K562 (cell line): ENCODE measurements at regions not wholly inside any gene's neighbourhood (a gene's known extent, or its start where the extent isn't known, plus 50 kb on each side); places are given as distances from the start of the nearest gene placed in this dataset.

Experiments used
- ATAC-seq: fragments of 200-7000 bp; cut with Tn5 transposase; 3 replicates; pipeline ENCODE4 v1.9.1; 2020; ENCODE audit warnings: moderate library complexity
- BruUV-seq: library from RNA; stranded (reverse); fragments of 400-500 nt; replicated peaks from 2 replicates; lab custom pipeline; 2021; lab: Mats Ljungman, UMichigan
- CTCF ChIA-PET: fragments of 300-600 bp; formaldehyde crosslinking; extraction: SDS; loops from one replicate; lab custom pipeline; 2021; ENCODE audit warnings: low intra/inter-chr PET ratio; lab: Yijun Ruan, JAX
- POLR2A ChIA-PET: fragments of 300-600, 350-650 bp; sonication (Branson Sonifier 250); formaldehyde crosslinking; extraction: SDS; loops from one replicate; lab custom pipeline; 2021; ENCODE audit warnings: antibody characterized with exemption, inconsistent platforms; lab: Yijun Ruan, JAX
- DNase-seq, 4 experiments: peaks; one replicate each; pipeline versions ENCODE4 v3.0.0 to v3.0.0-alpha.2; 2011 to 2018; ENCODE audit warnings: low spot score in 3 of 4, mixed read lengths in 3 of 4; ENCODE audit errors: extremely low read depth in 1 of 4
- FAIRE-seq: peaks from 2 replicates; lab custom pipeline; 2011; peaks lifted over from hg19 to GRCh38; lab: Jason Lieb, UNC
- H2AFZ ChIP-seq: 2 replicates; pipeline ENCODE4 v1.6.0; 2011; ENCODE audit warnings: low read depth, low read length, control low read depth, inconsistent platforms
- H3K27ac ChIP-seq: fragments of 200-600 bp; 3 replicates; pipeline ENCODE4 v1.8.0; 2011; ENCODE audit warnings: low read depth, mild to moderate bottlenecking, control low read depth, inconsistent platforms, low read length, moderate library complexity, mixed read lengths; ENCODE audit errors: extremely low read depth
- H3K27me3 ChIP-seq, 2 experiments: fragments of 300-600 bp in 1 of 2; 2 replicates in 1 of 2; 3 replicates in 1 of 2; pipeline versions ENCODE4 v1.6.0 to v1.8.0; 2011; ENCODE audit warnings: inconsistent platforms in 2 of 2, low read length in 2 of 2, mild to moderate bottlenecking in 1 of 2, mixed read lengths in 1 of 2, moderate library complexity in 1 of 2; ENCODE audit not compliant: control insufficient read depth in 2 of 2, insufficient read depth in 2 of 2
- H3K36me3 ChIP-seq: fragments of 300-600 bp; 3 replicates; pipeline ENCODE4 v1.8.0; 2011; ENCODE audit warnings: mild to moderate bottlenecking, low read length, inconsistent platforms; ENCODE audit not compliant: control insufficient read depth, insufficient read depth
- H3K4me1 ChIP-seq, 2 experiments: fragments of 200-600 bp in 1 of 2; replicated peaks in 1 of 2; 2 replicates in 1 of 2; 3 replicates in 1 of 2; pipeline versions ENCODE4 v1.5.1 to v1.8.0; 2011; ENCODE audit warnings: inconsistent platforms in 2 of 2, low read length in 2 of 2, mild to moderate bottlenecking in 1 of 2, mixed read lengths in 1 of 2, moderate library complexity in 1 of 2; ENCODE audit not compliant: control insufficient read depth in 2 of 2, insufficient read depth in 2 of 2
- H3K4me2 ChIP-seq: 2 replicates; pipeline ENCODE4 v1.6.1; 2011; ENCODE audit warnings: low read length, control low read depth, inconsistent platforms, mixed read lengths; ENCODE audit not compliant: insufficient read depth
- H3K4me3 ChIP-seq: fragments of 200-600 bp; sonication (generic), shearing (Covaris generic); 2 replicates; pipeline ENCODE4 v1.5.1; 2016; ENCODE audit warnings: control low read depth, inconsistent platforms
- H3K79me2 ChIP-seq: fragments of 200-600 bp; 3 replicates; pipeline ENCODE4 v1.8.0; 2011; ENCODE audit warnings: low read length, inconsistent platforms; ENCODE audit not compliant: control insufficient read depth, insufficient read depth
- H3K9ac ChIP-seq, 2 experiments: 2 replicates each; pipeline versions ENCODE4 v1.6.0 to v1.6.1; 2011; ENCODE audit warnings: low read depth in 2 of 2, low read length in 2 of 2, control low read depth in 1 of 2, inconsistent platforms in 1 of 2, mild to moderate bottlenecking in 1 of 2, mixed read lengths in 1 of 2; ENCODE audit not compliant: insufficient read depth in 1 of 2
- H3K9me1 ChIP-seq: one replicate; pipeline ENCODE4 v1.6.0; 2011; ENCODE audit warnings: inconsistent platforms, mild to moderate bottlenecking, low read length, moderate library complexity; ENCODE audit not compliant: control insufficient read depth, insufficient read depth
- H3K9me3 ChIP-seq: replicated peaks from 2 replicates; pipeline ENCODE4 v1.5.1; 2011; ENCODE audit warnings: low read depth, low read length, inconsistent platforms; ENCODE audit not compliant: control insufficient read depth, insufficient read depth
- H4K20me1 ChIP-seq: replicated peaks from 2 replicates; pipeline ENCODE4 v1.6.1; 2011; ENCODE audit warnings: low read length, inconsistent platforms, mixed read lengths; ENCODE audit not compliant: control insufficient read depth, insufficient read depth
- CAMTA2 ChIP-seq: fragments of 250-450 bp; sonication (Bioruptor Pico); conservative IDR thresholded peaks from 2 replicates; pipeline ENCODE4 v1.5.1; 2022
- FOSL1 ChIP-seq: fragments of 200-800 bp; sonication (Bioruptor generic); conservative IDR thresholded peaks from 2 replicates; pipeline ENCODE4 v1.6.1; 2016; ENCODE audit warnings: missing genetic modification characterization, missing compliant biosample characterization
- HSF4 ChIP-seq: fragments of 250-450 bp; sonication (Bioruptor Pico); IDR thresholded peaks from 2 replicates; pipeline ENCODE4 v2.1.2; 2022; ENCODE audit warnings: mild to moderate bottlenecking, moderate library complexity, borderline replicate concordance
- PCBP1 ChIP-seq: fragments of 200-400 bp; formaldehyde crosslinking; IDR thresholded peaks from 2 replicates; pipeline ENCODE4 v1.6.1; 2018; ENCODE audit warnings: mild to moderate bottlenecking, low read depth, low read length; ENCODE audit not compliant: poor library complexity, severe bottlenecking
- PML ChIP-seq: IDR thresholded peaks from 2 replicates; pipeline ENCODE4 v1.6.1; 2012; ENCODE audit warnings: low read length, inconsistent platforms
- RBFOX2 ChIP-seq: fragments of 200-400 bp; formaldehyde crosslinking; IDR thresholded peaks from 2 replicates; pipeline ENCODE4 v1.6.1; 2017; ENCODE audit warnings: low read depth, mild to moderate bottlenecking, low read length, moderate library complexity
- SMAD2 ChIP-seq: fragments of 150-350 bp; IDR thresholded peaks from 2 replicates; pipeline ENCODE4 v1.6.1; 2014; ENCODE audit warnings: low read depth, mild to moderate bottlenecking, low read length
- YY1 ChIP-seq, 3 experiments: IDR thresholded peaks; 2 replicates each; pipeline ENCODE4 v1.6.1; 2011; ENCODE audit warnings: low read length in 2 of 3, mild to moderate bottlenecking in 2 of 3, moderate library complexity in 2 of 3, borderline replicate concordance in 1 of 3, control low read depth in 1 of 3, low read depth in 1 of 3; ENCODE audit not compliant: insufficient read depth in 3 of 3, insufficient replicate concordance in 2 of 3, control insufficient read depth in 1 of 3, insufficient read length in 1 of 3; ENCODE audit errors: extremely low read depth in 1 of 3
- ZFPM2 ChIP-seq: fragments of 250-450 bp; sonication (Bioruptor Pico); IDR thresholded peaks from 2 replicates; pipeline ENCODE4 v1.5.1; 2022; ENCODE audit warnings: mild to moderate bottlenecking
- ZNF785 ChIP-seq: fragments of 250-450 bp; sonication (Bioruptor Pico); IDR thresholded peaks from 2 replicates; pipeline ENCODE4 v1.4.0; 2020; ENCODE audit warnings: mild to moderate bottlenecking
- ZSCAN29 ChIP-seq: fragments of 450-650 bp; IDR thresholded peaks from 2 replicates; pipeline ENCODE4 v1.6.1; 2017
- in situ Hi-C: fragments of 300-500 bp; cut with MboI; formaldehyde crosslinking; loops from 4 replicates; pipeline ENCODE4 v1.15.0; 2018; ENCODE audit warnings: inconsistent platforms, mixed read lengths
- intact Hi-C: fragments of 100-400 bp; cut with micrococcal nuclease; formaldehyde crosslinking; loops from 2 replicates; pipeline ENCODE4 v1.14.2; 2022
- TF ChIP-seq, protein P1 (sequence below): IDR thresholded peaks from 3 replicates; pipeline ENCODE4 v1.6.1; 2011; ENCODE audit warnings: borderline replicate concordance, mild to moderate bottlenecking, moderate library complexity; ENCODE audit not compliant: insufficient read length; ENCODE audit errors: extremely low read depth
- TF ChIP-seq, protein P2 (sequence below): fragments of 450-650 bp; IDR thresholded peaks from 2 replicates; pipeline ENCODE4 v1.6.1; 2017; ENCODE audit warnings: mild to moderate bottlenecking, moderate library complexity
- TF ChIP-seq, protein P3 (sequence below): fragments of 250-450 bp; sonication (Bioruptor Pico); IDR thresholded peaks from 2 replicates; pipeline ENCODE4 v1.4.0; 2020; ENCODE audit warnings: mild to moderate bottlenecking

DNA sequence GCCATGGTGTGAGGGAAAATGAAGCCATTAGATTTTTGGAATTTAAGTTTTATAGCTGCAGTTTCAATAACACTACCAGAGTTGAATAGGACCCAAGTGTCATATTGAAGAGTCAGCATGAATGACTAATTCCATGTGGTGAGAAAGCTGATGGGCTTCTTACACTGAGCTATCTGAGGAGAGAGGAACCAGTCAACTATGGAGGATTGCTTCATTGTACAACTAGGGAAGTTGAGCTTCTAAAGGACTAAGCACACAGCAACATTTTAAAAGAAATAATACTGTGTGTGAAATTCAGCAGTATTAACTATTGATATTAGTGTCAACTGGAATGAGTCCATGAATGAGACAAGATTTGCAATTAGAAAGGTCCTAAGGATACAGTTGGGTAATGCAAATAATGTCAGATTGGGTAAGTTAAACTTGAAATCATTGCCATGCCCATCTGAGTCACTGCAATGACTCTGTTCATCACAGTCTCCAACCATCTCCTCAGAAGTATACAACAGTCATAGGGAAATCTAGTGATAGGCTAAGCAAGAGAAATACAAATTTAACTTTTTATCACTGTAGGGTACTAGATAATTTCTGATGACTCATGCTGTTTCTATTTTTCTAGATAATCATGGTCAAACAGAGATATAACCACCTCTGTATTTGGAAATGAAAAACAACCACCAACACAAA lies 394.2 kb downstream of the FSCB start:
- Histone ChIP-seq H3K79me2 (no peaks in the 10 kb centered on the region), H3K9me1 (no peaks in the 10 kb centered on the region), H3K9ac (no peak overlapping the region), H3K27ac (no peak overlapping the region), H3K4me3 (no peak overlapping the region), H3K27me3 (no peaks in the 10 kb centered on the region), H3K4me1 (no peaks in the 10 kb centered on the region), H4K20me1 (no peaks in the 10 kb centered on the region), H3K4me2 (no peak overlapping the region), H2AFZ (no peak overlapping the region), H3K36me3 (no peaks in the 10 kb centered on the region), H3K9me3 (no peaks in the 10 kb centered on the region)
- BruUV-seq, result no TSS peak
- no peak for ATAC-seq
- in situ Hi-C loops (no loop called here), intact Hi-C loops (no loop called here)
- FAIRE-seq, result no peak
- DNase-seq, result no peak
- CTCF ChIA-PET, result interaction anchor here (0.6 kb wide), 1 partner anchor 804 kb away, joined by 3 read pairs; no protein-coding TSS in a partner anchor
- POLR2A ChIA-PET, result no interaction called here
- TF ChIP-seq PCBP1 (no peak), YY1 (IDR thresholded peaks at IDR 0.05; ENCODE audit: borderline replicate concordance in 1 of 3, control insufficient read depth in 1 of 3, extremely low read depth in 1 of 3, insufficient read depth in 3 of 3, insufficient read length in 1 of 3, insufficient replicate concordance in 2 of 3, low read depth in 1 of 3, low read length in 2 of 3) (no peak), CAMTA2 (no peak), SMAD2 (no peak), ZSCAN29 (no peak), PML (no peak), RBFOX2 (no peak), ZNF785 (CRISPR knock-in tag) (no peak), ZFPM2 (CRISPR knock-in tag) (no peak), HSF4 (CRISPR knock-in tag) (no peak), FOSL1 (tag) (no peak)
- TF ChIP-seq, protein P1, sequence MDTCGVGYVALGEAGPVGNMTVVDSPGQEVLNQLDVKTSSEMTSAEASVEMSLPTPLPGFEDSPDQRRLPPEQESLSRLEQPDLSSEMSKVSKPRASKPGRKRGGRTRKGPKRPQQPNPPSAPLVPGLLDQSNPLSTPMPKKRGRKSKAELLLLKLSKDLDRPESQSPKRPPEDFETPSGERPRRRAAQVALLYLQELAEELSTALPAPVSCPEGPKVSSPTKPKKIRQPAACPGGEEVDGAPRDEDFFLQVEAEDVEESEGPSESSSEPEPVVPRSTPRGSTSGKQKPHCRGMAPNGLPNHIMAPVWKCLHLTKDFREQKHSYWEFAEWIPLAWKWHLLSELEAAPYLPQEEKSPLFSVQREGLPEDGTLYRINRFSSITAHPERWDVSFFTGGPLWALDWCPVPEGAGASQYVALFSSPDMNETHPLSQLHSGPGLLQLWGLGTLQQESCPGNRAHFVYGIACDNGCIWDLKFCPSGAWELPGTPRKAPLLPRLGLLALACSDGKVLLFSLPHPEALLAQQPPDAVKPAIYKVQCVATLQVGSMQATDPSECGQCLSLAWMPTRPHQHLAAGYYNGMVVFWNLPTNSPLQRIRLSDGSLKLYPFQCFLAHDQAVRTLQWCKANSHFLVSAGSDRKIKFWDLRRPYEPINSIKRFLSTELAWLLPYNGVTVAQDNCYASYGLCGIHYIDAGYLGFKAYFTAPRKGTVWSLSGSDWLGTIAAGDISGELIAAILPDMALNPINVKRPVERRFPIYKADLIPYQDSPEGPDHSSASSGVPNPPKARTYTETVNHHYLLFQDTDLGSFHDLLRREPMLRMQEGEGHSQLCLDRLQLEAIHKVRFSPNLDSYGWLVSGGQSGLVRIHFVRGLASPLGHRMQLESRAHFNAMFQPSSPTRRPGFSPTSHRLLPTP, result no peak
- TF ChIP-seq, protein P2, sequence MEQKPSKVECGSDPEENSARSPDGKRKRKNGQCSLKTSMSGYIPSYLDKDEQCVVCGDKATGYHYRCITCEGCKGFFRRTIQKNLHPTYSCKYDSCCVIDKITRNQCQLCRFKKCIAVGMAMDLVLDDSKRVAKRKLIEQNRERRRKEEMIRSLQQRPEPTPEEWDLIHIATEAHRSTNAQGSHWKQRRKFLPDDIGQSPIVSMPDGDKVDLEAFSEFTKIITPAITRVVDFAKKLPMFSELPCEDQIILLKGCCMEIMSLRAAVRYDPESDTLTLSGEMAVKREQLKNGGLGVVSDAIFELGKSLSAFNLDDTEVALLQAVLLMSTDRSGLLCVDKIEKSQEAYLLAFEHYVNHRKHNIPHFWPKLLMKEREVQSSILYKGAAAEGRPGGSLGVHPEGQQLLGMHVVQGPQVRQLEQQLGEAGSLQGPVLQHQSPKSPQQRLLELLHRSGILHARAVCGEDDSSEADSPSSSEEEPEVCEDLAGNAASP, result no peak
- TF ChIP-seq, protein P3, sequence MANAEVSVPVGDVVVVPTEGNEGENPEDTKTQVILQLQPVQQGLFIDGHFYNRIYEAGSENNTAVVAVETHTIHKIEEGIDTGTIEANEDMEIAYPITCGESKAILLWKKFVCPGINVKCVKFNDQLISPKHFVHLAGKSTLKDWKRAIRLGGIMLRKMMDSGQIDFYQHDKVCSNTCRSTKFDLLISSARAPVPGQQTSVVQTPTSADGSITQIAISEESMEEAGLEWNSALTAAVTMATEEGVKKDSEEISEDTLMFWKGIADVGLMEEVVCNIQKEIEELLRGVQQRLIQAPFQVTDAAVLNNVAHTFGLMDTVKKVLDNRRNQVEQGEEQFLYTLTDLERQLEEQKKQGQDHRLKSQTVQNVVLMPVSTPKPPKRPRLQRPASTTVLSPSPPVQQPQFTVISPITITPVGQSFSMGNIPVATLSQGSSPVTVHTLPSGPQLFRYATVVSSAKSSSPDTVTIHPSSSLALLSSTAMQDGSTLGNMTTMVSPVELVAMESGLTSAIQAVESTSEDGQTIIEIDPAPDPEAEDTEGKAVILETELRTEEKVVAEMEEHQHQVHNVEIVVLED (CRISPR knock-in tag), result no peak
